Chondrocyte (in vitro differentiated cells): ENCODE measurements at regions not wholly inside any gene's neighbourhood (a gene's known extent, or its start where the extent isn't known, plus 50 kb on each side); places are given as distances from the start of the nearest gene placed in this dataset.
"Not testable (repeated sequence)": the region's sequence is repeated elsewhere in the genome, so short reads cannot be mapped to it uniquely, and the experiment has no call there.

ENCODE experiments used
- DNase-seq: peaks from one replicate; pipeline ENCODE4 v3.0.0; 2021; ENCODE audit warnings: mixed read lengths, low spot score
- H3K27ac Mint-ChIP-seq: one replicate; pipeline ENCODE4 v1.8.0; 2021; ENCODE audit warnings: mild to moderate bottlenecking, moderate library complexity, mixed read lengths; ENCODE audit not compliant: unreplicated experiment
- H3K27me3 Mint-ChIP-seq: 2 replicates; pipeline ENCODE4 v1.8.0; 2021; ENCODE audit warnings: low read depth, mixed read lengths
- H3K36me3 Mint-ChIP-seq: 2 replicates; pipeline ENCODE4 v1.8.0; 2021; ENCODE audit warnings: low read depth, mixed read lengths
- H3K4me1 Mint-ChIP-seq: 2 replicates; pipeline ENCODE4 v1.8.0; 2021; ENCODE audit warnings: low read depth, mild to moderate bottlenecking, mixed read lengths
- H3K4me3 Mint-ChIP-seq: one replicate; pipeline ENCODE4 v1.8.0; 2021; ENCODE audit warnings: mild to moderate bottlenecking, moderate library complexity, mixed read lengths; ENCODE audit not compliant: unreplicated experiment
- H3K9me3 Mint-ChIP-seq: 2 replicates; pipeline ENCODE4 v1.8.0; 2021; ENCODE audit warnings: low read depth, mixed read lengths
- TF ChIP-seq, protein P1 (sequence below): fragments of 200-600 bp; sonication (generic); IDR thresholded peaks from 2 replicates; pipeline ENCODE4 v1.5.0; 2021; ENCODE audit warnings: antibody characterized with exemption, mild to moderate bottlenecking, moderate library complexity

DNA sequence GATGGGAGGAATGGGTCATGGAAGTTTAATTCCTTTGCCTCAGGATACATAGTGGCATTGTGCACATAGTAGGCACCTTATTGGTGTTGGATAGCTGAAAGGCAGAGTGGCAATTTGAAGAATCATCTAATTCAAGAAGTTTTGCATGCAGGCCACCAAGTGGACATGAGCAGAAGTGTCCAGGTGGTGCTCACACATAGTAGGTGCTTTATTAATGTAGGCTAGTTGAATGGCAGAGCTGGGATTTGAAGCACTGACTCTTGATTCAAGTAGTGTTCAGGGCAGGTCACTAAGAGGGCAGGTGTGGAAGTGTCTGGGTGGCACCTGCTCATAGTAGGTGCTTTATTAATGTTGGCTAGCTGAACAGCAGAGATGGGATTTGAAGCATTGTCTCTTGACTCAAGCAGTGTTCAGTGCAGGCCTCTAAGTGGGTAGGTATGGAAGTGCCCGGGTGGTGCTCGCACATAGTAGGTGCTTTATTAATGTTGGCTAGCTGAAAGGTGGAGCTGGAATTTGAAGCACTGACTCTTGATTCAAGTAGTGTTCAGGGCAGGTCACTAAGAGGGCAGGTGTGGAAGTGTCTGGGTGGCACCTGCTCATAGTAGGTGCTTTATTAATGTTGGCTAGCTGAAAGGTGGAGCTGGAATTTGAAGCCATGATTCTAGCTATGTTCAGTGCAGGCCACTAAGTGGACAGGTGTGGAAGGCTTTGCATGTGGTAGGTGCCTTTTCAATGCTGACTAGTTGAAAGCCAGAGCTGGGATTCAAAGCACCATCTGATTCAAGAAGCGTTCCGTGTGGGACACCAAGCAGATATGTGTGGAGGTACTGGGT lies 58.3 kb upstream of the SORCS2 start:
- TF ChIP-seq, protein P1, sequence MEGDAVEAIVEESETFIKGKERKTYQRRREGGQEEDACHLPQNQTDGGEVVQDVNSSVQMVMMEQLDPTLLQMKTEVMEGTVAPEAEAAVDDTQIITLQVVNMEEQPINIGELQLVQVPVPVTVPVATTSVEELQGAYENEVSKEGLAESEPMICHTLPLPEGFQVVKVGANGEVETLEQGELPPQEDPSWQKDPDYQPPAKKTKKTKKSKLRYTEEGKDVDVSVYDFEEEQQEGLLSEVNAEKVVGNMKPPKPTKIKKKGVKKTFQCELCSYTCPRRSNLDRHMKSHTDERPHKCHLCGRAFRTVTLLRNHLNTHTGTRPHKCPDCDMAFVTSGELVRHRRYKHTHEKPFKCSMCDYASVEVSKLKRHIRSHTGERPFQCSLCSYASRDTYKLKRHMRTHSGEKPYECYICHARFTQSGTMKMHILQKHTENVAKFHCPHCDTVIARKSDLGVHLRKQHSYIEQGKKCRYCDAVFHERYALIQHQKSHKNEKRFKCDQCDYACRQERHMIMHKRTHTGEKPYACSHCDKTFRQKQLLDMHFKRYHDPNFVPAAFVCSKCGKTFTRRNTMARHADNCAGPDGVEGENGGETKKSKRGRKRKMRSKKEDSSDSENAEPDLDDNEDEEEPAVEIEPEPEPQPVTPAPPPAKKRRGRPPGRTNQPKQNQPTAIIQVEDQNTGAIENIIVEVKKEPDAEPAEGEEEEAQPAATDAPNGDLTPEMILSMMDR, result peak; percentile 22
- H3K27me3 Mint-ChIP-seq, H3K4me3 Mint-ChIP-seq, H3K36me3 Mint-ChIP-seq, H3K9me3 Mint-ChIP-seq, DNase-seq: not testable (repeated sequence)
- Mint-ChIP-seq H3K27ac (peak overlapping the region; percentile 93), H3K4me1 (peaks cover 23% of the 10 kb centered on the region)

DNA sequence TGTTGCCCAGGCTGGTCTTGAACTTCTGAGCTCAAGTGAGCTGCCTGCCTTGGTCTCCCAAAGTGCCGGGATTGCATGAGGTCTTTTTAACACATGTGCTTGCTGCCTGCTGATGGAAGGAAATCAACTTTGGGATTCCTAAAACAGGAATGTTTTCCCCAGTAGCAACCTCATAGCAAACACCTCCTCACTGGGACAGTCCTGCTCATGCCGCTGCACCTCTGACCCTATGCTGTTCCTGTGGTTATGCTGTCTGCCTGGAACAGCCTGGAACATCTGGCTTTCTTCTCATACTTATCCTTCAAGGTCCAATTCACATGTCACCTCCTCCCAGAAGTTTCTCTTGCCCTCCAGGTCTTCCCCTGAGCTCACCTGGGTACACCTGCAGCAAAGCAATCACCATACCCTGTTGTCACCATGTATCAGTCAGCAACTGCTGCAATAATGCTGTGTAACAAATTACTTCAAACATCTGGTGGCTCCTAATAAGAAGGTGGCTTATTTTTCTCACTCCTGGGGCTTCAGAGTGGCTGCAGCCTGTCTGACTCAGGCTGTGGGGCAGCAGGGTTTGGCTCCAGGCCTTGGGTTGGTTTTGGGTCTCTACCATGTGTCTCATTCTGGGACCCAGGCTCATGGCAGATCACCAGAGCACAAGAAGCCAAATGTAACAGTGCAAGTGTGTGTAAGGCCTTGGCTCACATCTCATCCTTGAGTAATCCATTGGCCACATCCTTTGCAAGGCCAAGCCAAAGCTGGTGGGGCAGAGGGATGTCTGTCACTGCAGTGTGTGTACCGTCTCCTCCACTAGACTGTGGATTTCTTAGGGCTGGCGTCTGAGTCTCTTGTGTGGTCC lies 59.4 kb upstream of the SORCS2 start:
- H3K27ac Mint-ChIP-seq, result no peak overlapping the region
- TF ChIP-seq, protein P1, result no peak
- no peak overlapping the region for H3K4me3 Mint-ChIP-seq
- peaks cover 6% of the 10 kb centered on the region for H3K27me3 Mint-ChIP-seq
- no peak for DNase-seq
- peaks cover 2% of the 10 kb centered on the region for H3K36me3 Mint-ChIP-seq
- H3K4me1 Mint-ChIP-seq, result peaks cover 24% of the 10 kb centered on the region
- peaks cover 5% of the 10 kb centered on the region for H3K9me3 Mint-ChIP-seq

DNA sequence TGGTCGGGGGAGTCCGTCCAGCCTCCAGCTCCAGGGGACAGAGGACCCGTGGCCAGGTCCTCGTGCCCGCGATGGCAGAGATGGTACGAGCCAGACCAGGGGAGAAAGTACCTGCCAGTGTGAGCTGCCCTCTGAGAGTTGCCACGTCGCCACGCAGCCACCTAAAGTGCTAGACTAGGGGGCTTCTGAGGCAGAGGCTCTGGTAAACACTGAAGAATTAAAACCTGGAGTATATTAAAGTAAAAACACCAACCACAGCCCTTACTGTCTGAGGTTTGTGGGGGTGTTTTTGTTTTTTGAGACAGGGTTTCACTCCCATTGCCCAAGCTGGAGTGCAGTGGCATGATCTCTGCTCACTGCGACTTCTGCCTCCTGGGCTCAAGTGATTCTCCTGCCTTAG lies 60.1 kb upstream of the SORCS2 start:
- TF ChIP-seq, protein P1, result no peak
- H3K9me3 Mint-ChIP-seq, result peaks cover 5% of the 10 kb centered on the region
- peaks cover 28% of the 10 kb centered on the region for H3K4me1 Mint-ChIP-seq
- H3K36me3 Mint-ChIP-seq, result peaks cover 2% of the 10 kb centered on the region
- DNase-seq, result no peak
- peaks cover 10% of the 10 kb centered on the region for H3K27me3 Mint-ChIP-seq
- no peak overlapping the region for H3K27ac Mint-ChIP-seq
- H3K4me3 Mint-ChIP-seq, result no peak overlapping the region

DNA sequence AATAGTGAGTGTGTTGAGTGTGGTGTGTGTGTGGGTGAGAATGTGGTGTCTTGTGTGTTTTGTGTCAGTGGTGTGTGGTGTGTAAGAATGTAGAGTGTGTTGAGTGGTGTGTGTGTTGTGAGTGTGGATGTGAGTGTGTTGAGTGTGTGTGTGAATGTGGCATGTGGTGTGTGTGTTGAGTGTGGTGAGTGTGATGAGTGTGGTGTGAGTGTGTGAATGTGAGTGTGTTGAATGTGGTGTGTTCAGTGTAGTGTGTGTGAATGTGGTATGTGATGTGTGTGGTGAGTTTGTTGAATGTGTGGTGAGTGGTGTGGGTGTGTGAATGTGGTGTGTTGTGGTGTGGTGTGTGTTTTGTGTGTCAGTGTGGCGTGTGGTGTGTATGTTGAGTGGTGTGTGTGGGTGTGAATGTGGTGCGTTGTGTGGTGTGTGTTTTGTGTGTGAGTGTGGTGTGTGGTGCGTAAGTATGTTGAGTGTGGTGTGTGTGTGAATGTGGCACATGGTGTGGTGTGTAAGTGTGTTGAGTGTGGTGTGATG lies 60.8 kb upstream of the SORCS2 start:
- Mint-ChIP-seq H3K4me1 (peaks cover 26% of the 10 kb centered on the region), H3K27ac (no peak overlapping the region), H3K4me3 (no peak overlapping the region), H3K27me3 (peaks cover 14% of the 10 kb centered on the region), H3K9me3 (peaks cover 5% of the 10 kb centered on the region), H3K36me3 (peaks cover 2% of the 10 kb centered on the region)
- no peak for DNase-seq
- TF ChIP-seq, protein P1, result no peak

DNA sequence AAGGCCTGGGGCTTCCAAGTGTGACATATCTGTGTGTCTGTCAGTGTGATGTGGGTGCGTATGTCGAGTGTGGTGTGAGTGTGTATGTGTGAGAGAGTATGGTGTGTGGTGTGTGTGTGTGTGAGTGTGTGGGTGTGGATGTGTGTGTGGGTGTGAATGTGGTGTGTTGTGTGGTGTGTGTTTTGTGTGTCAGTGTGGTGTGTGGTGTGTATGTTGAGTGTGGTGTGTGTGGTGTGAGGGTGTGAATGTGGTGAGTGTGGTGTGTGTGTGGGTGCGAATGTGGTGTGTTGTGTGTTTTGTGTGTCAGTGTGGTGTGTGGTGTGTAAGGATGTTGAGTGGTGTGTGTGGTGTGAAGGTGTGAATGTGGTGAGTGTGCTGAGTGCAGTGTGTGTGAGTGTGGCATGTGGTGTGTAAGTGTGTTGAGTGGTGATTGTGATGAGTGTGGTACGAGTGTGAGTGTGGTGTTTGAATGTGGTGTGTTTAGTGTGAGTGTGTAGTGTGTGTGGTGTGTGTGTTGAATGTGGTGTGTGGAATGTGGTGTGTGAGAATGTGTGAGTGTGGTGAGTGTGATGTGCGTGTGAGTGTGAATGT lies 61.6 kb upstream of the SORCS2 start:
- peaks cover 15% of the 10 kb centered on the region for H3K27me3 Mint-ChIP-seq
- TF ChIP-seq, protein P1, result no peak
- H3K36me3 Mint-ChIP-seq, result peaks cover 2% of the 10 kb centered on the region
- peaks cover 19% of the 10 kb centered on the region for H3K4me1 Mint-ChIP-seq
- no peak overlapping the region for H3K4me3 Mint-ChIP-seq
- no peak overlapping the region for H3K27ac Mint-ChIP-seq
- no peak for DNase-seq
- H3K9me3 Mint-ChIP-seq, result peaks cover 5% of the 10 kb centered on the region
